B cell (primary cell): ENCODE measurements at regions not wholly inside any gene's neighbourhood (a gene's known extent, or its start where the extent isn't known, plus 50 kb on each side); places are given as distances from the start of the nearest gene placed in this dataset.

Experiments used
- ATAC-seq: fragments of 200-7000 bp; cut with Tn5 transposase; one replicate; pipeline ENCODE4 v1.10.0; 2021; ENCODE audit warnings: low read depth, mild to moderate bottlenecking, moderate number of reproducible peaks, moderate library complexity
- CTCF ChIA-PET: fragments of 350-600 bp; sonication (Branson Sonifier 250); formaldehyde crosslinking; loops from one replicate; lab custom pipeline; 2021; ENCODE audit warnings: antibody characterized with exemption, inconsistent platforms; lab: Charles Lee
- POLR2A ChIA-PET: fragments of 350-600 bp; sonication (Branson Sonifier 250); formaldehyde crosslinking; loops from one replicate; lab custom pipeline; 2021; ENCODE audit warnings: antibody characterized with exemption; lab: Charles Lee
- DNase-seq: peaks from one replicate; pipeline ENCODE4 v3.0.0; 2013
- H2AFZ ChIP-seq: 2 replicates; pipeline ENCODE4 v1.6.1; 2012; ENCODE audit warnings: mild to moderate bottlenecking, low read depth, low read length; ENCODE audit not compliant: insufficient read depth, poor library complexity, severe bottlenecking
- H3K27ac ChIP-seq, 2 donors: 1 replicate in 1 of 2; 2 replicates in 1 of 2; pipeline ENCODE4 v1.5.1; 2012 to 2013; ENCODE audit warnings: low read length in 2 of 2, mild to moderate bottlenecking in 2 of 2, moderate library complexity in 1 of 2
- H3K27me3 ChIP-seq, 4 experiments: fragments of 200-600 bp in 1 of 4; sonication (generic) in 1 of 4; replicated peaks in 1 of 4; 1 replicate in 2 of 4; 2 replicates in 2 of 4; pipeline versions ENCODE4 v1.6.1 to v1.7.0; 2013 to 2016; ENCODE audit warnings: low read length in 3 of 4, mild to moderate bottlenecking in 2 of 4, mixed read lengths in 1 of 4, moderate library complexity in 1 of 4; ENCODE audit not compliant: insufficient read depth in 4 of 4, control insufficient read depth in 3 of 4; ENCODE audit errors: control extremely low read depth in 1 of 4
- H3K36me3 ChIP-seq, 2 experiments: replicated peaks in 1 of 2; 1 replicate in 1 of 2; 2 replicates in 1 of 2; pipeline versions ENCODE4 v1.6.1 to v1.7.1; 2013; ENCODE audit warnings: low read length in 1 of 2; ENCODE audit not compliant: insufficient read depth in 2 of 2, control insufficient read depth in 1 of 2; ENCODE audit errors: control extremely low read depth in 1 of 2, extremely low read depth in 1 of 2
- H3K4me1 ChIP-seq, 2 donors: fragments of 200-600 bp in 1 of 2; sonication (generic) in 1 of 2; 1 replicate in 1 of 2; 2 replicates in 1 of 2; pipeline versions ENCODE4 v1.5.1 to v1.6.1; 2013 to 2017; ENCODE audit warnings: low read length in 2 of 2; ENCODE audit not compliant: control insufficient read depth in 2 of 2, insufficient read depth in 2 of 2
- H3K4me2 ChIP-seq: replicated peaks from 2 replicates; pipeline ENCODE3; 2012; ENCODE audit warnings: mild to moderate bottlenecking, low read depth, low read length; ENCODE audit not compliant: poor library complexity, severe bottlenecking
- H3K4me3 ChIP-seq, 5 experiments: fragments of 200-600 bp in 1 of 5; sonication (generic) in 1 of 5; 1 replicate in 3 of 5; 2 replicates in 2 of 5; pipeline versions ENCODE4 v1.5.1 to v1.7.0; 2011 to 2016; ENCODE audit warnings: low read length in 4 of 5, mild to moderate bottlenecking in 4 of 5, low read depth in 2 of 5, control low read depth in 1 of 5, moderate library complexity in 1 of 5; ENCODE audit not compliant: insufficient read depth in 1 of 5; ENCODE audit errors: control extremely low read depth in 1 of 5, extremely low read depth in 1 of 5
- H3K79me2 ChIP-seq: fragments of 200-600 bp; sonication (generic); one replicate; pipeline ENCODE4 v1.6.0; 2016; ENCODE audit warnings: low read length; ENCODE audit not compliant: control insufficient read depth, insufficient read depth
- H3K9ac ChIP-seq: fragments of 200-600 bp; sonication (generic); 2 replicates; pipeline ENCODE4 v1.6.1; 2017; ENCODE audit warnings: mild to moderate bottlenecking, low read length, moderate library complexity
- H3K9me3 ChIP-seq, 3 donors: one replicate each; pipeline versions ENCODE4 v1.6.1 to v1.7.1; 2013; ENCODE audit warnings: low read length in 2 of 3; ENCODE audit not compliant: control insufficient read depth in 2 of 3, insufficient read depth in 1 of 3; ENCODE audit errors: control extremely low read depth in 1 of 3
- H4K20me1 ChIP-seq: 2 replicates; pipeline ENCODE4 v1.6.0; 2012; ENCODE audit warnings: mild to moderate bottlenecking, low read length; ENCODE audit not compliant: insufficient read depth, control insufficient read depth, poor library complexity, severe bottlenecking
- H3K27ac Mint-ChIP-seq: one replicate; pipeline ENCODE4 v1.8.0; 2021; ENCODE audit warnings: mixed read lengths
- H3K27me3 Mint-ChIP-seq: one replicate; pipeline ENCODE4 v1.8.0; 2021; ENCODE audit warnings: mixed read lengths
- H3K4me1 Mint-ChIP-seq: one replicate; pipeline ENCODE4 v1.8.0; 2021; ENCODE audit warnings: mixed read lengths
- H3K4me3 Mint-ChIP-seq: one replicate; pipeline ENCODE4 v1.8.0; 2021; ENCODE audit warnings: mixed read lengths
- H3K9me3 Mint-ChIP-seq: one replicate; pipeline ENCODE4 v1.8.0; 2022; ENCODE audit warnings: mixed read lengths; ENCODE audit not compliant: insufficient read depth
- CTCF ChIP-seq: fragments of 200-600 bp; IDR thresholded peaks from one replicate; pipeline ENCODE4 v1.8.0; 2022; ENCODE audit warnings: antibody characterized with exemption, mild to moderate bottlenecking
- EZH2 ChIP-seq: IDR thresholded peaks from 2 replicates; pipeline ENCODE4 v1.6.1; 2012; ENCODE audit warnings: borderline replicate concordance, low read depth, mild to moderate bottlenecking, moderate library complexity, low read length; ENCODE audit not compliant: insufficient read depth, poor library complexity, severe bottlenecking
- WGBS: methylation state at CpG from one replicate; pipeline ENCODE4 v1.1.5; 2013; ENCODE audit warnings: missing lambda C conversion rate; ENCODE audit not compliant: insufficient coverage; 5-methylcytosine and 5-hydroxymethylcytosine counted together
- intact Hi-C: fragments of 100-400 bp; cut with micrococcal nuclease; formaldehyde crosslinking; loops from one replicate; pipeline ENCODE4 v1.10.0; 2022

GRCh38 chr15:87619161-87619960 lies 637.2 kb downstream of the NTRK3 start:
- no peak for TF ChIP-seq CTCF
- no peak for TF ChIP-seq EZH2
- Mint-ChIP-seq H3K27me3 (no peaks in the 10 kb centered on the region), H3K9me3 (peaks cover 9% of the 10 kb centered on the region), H3K4me3 (no peak overlapping the region), H3K4me1 (no peaks in the 10 kb centered on the region), H3K27ac (no peak overlapping the region)
- Histone ChIP-seq H3K36me3 (no peaks in the 10 kb centered on the region), H3K4me3 (no peak overlapping the region), H3K9me3 (peaks cover 0 to 2% (median 1%) of the 10 kb centered on the region in 3 donors), H3K4me2 (no peak overlapping the region), H2AFZ (no peak overlapping the region), H3K27me3 (no peaks in the 10 kb centered on the region), H3K4me1 (no peaks in the 10 kb centered on the region), H3K27ac (no peak overlapping the region), H3K9ac (no peak overlapping the region), H3K79me2 (no peaks in the 10 kb centered on the region), H4K20me1 (no peaks in the 10 kb centered on the region)
- POLR2A ChIA-PET, result no interaction called here
- no peak for ATAC-seq
- CTCF ChIA-PET, result no interaction called here
- intact Hi-C loops, result no loop called here
- 88% methylated on average over 5 of the region's 9 CpGs for WGBS
- DNase-seq, result no peak

GRCh38 chr15:87618203-87618725 lies 638.3 kb downstream of the NTRK3 start:
- peaks cover 9% of the 10 kb centered on the region for H3K9me3 Mint-ChIP-seq
- H3K4me1 Mint-ChIP-seq, result no peaks in the 10 kb centered on the region
- no peaks in the 10 kb centered on the region for H3K27me3 Mint-ChIP-seq
- no peak overlapping the region for H3K27ac Mint-ChIP-seq
- Histone ChIP-seq H3K79me2 (no peaks in the 10 kb centered on the region), H3K9me3 (peaks cover 0 to 2% (median 1%) of the 10 kb centered on the region in 3 donors), H3K4me1 (no peaks in the 10 kb centered on the region), H3K9ac (no peak overlapping the region), H3K27ac (no peak overlapping the region), H3K36me3 (no peaks in the 10 kb centered on the region), H3K27me3 (no peaks in the 10 kb centered on the region), H3K4me2 (no peak overlapping the region), H3K4me3 (no peak overlapping the region), H2AFZ (no peak overlapping the region), H4K20me1 (no peaks in the 10 kb centered on the region)
- 100% methylated on average over 1 of the region's 4 CpGs for WGBS
- TF ChIP-seq CTCF (no peak), EZH2 (no peak)
- no peak overlapping the region for H3K4me3 Mint-ChIP-seq
- ATAC-seq (no peak), DNase-seq (no peak)
- intact Hi-C loops, result no loop called here
- ChIA-PET POLR2A (no interaction called here), CTCF (no interaction called here)
